ENCODE measurements at regions not wholly inside any gene's neighbourhood (a gene's known extent, or its start where the extent isn't known, plus 50 kb on each side); places are given as distances from the start of the nearest gene placed in this dataset.
"Not testable (repeated sequence)": the region's sequence is repeated elsewhere in the genome, so short reads cannot be mapped to it uniquely, and the experiment has no call there.

DNA sequence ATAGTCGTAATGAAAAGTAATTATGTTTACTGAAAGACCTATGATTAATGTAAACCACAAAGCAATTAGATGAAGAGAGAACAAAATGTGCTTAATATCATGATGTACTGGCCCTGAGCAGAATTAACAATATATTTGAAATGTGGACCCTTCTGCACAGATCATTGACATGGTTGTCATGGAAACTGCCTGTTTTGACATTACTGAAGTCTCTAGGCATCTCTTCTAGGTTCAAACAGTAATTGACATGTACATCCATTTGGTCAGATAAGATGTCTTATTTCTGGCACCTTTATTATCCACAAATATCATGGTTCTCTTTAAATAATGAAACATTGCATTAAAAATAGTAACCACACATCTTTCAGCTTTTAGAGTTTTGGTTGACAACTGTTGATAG is 251.7 kb upstream of the GNPDA2 start:
- no peak for DNase-seq (ENCODE audit: low read depth, low spot score)

GRCh38 chr4:44965435-44966095 is 239.2 kb upstream of the GNPDA2 start:
- no peak for DNase-seq (ENCODE audit: low read depth, low spot score)

GRCh38 chr4:44964086-44964485 is 237.7 kb upstream of the GNPDA2 start:
- not testable (repeated sequence) for DNase-seq (ENCODE audit: low read depth, low spot score)

DNA sequence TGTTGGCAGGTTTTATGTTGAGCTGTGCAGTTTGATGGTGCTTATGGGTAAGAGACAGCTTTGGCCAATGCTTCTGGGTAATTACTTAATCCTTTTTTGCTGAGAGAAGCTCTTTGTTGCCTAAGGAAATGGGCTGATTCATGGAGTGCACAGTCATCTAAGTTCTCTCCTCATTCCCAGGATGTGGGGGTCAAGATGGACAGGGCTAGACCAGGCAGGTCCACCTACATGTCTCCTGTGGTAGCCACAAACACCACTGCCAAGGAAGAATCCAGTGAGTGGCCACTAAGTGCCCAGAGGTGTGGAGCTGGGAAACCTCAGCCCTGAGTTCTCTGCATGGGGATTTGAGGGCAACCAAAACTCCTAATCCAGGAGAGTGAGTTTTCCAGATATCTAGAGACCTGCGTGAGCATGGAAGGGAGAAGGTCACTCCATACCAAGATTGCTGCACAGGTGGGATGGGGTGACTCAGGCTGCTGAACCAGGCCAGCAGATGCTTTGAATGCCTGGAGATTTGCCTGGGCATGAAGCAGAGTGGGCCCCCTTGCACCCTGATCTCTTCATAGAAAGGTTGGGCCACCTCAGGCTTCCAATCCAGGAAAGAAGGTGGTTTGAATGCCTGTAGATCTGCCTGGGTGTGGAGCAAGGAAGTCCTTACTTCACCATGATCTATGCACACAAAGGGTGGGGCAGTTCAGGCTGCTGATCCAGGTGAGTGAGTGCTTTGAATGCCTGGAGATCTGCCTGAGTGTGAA is 234.8 kb upstream of the GNPDA2 start:
- no peak for DNase-seq (ENCODE audit: low read depth, low spot score)

DNA sequence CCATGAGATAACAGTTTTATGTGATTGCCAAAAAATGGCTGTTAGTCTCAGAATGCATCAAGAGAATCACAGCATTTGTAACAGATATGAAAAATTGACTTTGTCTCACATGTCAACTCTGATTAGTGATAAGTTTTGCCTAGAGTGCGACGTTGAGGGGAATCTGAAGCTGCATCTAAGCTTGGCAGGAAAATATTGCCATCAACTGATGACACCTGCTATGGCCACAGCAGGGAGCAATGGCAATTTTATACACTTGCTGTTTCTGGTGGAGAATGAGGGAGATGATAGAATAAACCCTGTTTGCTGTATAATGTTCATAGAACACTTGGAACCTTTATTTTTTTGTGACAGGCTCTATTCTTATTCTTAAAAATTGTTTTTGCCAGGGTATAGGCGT is 205.4 kb upstream of the GNPDA2 start:
- DNase-seq (ENCODE audit: low read depth, low spot score) = no peak

DNA sequence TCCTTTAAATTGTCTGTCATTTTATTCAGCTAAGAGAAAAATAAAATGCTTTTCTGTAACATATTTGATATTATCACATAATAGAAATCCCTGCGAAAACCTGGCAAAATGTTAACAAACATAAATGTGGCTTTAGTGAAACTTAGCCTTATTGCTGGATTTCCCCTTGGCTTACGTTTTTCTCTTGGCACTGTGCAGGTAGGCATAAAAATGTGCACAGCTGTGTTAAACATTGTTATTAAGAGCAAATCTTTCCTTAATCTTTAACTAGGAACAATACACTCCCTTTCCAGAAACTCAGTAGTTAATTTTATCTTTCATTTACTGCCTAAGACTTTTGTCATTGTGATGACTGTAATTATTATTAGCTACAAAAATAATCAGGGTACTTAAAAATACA is 202.4 kb upstream of the GNPDA2 start:
- DNase-seq (ENCODE audit: low read depth, low spot score) = no peak

- peak; percentile 47 for DNase-seq (ENCODE audit: low read depth, low spot score)
Measured at GRCh38 chr4:44927399-44928380, 201.3 kb upstream of the GNPDA2 start.

- peak; percentile 13 for DNase-seq (ENCODE audit: low read depth, low spot score)
Measured at GRCh38 chr4:44916411-44916810, 190.1 kb upstream of the GNPDA2 start.

- DNase-seq (ENCODE audit: low read depth, low spot score) = no peak
Measured at GRCh38 chr4:44914748-44915147, 188.4 kb upstream of the GNPDA2 start.

DNA sequence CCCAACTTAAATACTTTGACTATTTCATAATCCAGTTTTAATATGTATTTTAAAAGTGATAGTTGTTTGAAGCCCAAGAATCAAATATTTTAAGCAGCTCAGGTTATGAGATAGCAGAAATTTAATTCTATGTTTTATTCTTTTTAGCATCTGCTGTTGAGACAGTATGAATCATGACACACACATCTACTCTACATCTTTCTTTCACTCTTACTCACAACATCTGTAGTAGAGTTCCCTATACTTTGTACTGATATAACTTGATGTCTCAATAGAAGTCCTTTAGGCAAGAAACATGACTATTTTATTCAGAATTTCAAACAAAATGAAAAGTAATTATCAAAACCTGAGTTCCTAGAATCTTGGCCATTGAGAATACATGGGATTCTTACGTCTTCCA is 187.9 kb upstream of the GNPDA2 start:
- DNase-seq (ENCODE audit: low read depth, low spot score) = no peak

DNA sequence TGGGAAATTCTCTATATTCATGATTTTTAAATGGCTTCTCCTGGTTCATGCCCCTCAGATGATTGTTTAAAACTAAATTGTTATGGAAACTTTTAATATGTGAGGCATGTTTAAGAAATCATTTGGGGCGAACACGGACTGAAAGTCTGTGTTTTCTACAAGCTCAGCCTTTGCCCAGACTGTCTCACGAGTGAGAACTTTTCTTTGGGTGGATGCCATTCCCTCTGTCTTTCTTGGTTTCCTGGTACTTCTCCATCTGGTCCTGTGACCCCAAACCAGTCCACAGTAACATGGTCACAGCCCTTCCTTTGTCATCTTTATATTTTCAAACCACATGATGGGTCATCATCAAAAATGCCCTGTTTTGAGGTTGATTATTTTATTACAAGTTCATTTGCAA is 186.6 kb upstream of the GNPDA2 start:
- no peak for DNase-seq (ENCODE audit: low read depth, low spot score)

DNA sequence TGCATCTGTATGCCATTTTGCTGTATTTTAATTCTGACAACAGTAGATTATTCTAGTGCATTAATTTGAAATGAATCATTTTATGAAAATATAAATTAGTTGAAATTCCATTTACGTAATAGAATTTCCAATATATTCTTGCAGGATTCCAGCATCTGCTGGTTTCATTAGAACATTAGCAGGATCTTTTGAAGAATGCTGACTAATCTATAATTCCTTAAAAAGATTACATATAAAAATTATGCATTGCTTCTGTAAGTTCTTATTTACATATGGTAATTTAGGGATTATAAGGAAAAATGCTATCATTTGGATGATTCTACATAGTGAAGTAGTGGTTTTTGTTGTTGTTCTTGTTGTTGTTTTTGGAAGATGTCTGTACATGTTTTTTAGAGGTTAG is 182.2 kb upstream of the GNPDA2 start:
- DNase-seq (ENCODE audit: low read depth, low spot score) = no peak

GRCh38 chr4:44872246-44872645 is 145.9 kb upstream of the GNPDA2 start:
- DNase-seq (ENCODE audit: low read depth, low spot score) = no peak

DNA sequence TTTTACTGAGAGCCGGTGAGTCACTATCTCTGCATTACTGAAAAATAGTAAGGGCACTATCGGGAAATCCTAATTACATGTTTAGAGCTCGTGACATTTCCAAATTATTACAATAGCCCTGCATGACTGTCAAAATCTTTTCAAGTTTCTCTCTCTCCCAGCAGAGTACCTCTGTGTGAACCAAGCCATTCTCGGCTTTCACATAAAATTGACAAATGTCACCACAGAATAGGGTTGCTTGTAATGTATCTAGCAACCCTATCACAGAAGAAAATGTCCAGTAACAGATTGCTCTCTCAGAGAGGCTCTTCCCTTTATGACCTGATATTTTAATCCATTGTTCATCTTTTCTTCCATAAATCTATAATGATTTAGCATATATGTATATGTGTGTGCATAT is 144.8 kb upstream of the GNPDA2 start:
- DNase-seq (ENCODE audit: low read depth, low spot score) = no peak

DNA sequence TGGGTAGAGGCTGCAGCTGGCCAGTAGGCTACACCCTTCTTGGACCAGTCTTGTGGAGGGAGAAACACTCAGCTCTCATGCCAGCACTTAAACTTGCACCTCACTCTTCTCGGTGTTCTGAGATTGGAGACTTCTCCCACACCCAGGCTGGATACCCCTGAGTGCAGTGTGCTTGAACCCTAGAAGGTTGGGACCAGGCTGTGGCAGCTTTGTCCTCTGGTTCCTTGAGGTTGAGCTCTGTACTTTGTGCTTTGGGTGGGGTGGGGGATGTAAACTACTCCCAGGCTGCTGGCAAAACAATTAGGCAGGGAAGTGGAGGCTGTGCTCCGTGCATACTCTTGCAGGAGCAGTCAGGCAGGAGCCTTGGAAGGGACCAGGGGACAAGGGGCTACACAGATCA is 143.6 kb upstream of the GNPDA2 start:
- no peak for DNase-seq (ENCODE audit: low read depth, low spot score)

- no peak for DNase-seq (ENCODE audit: low read depth, low spot score)
Measured at GRCh38 chr4:44869222-44869882, 143.0 kb upstream of the GNPDA2 start.

DNA sequence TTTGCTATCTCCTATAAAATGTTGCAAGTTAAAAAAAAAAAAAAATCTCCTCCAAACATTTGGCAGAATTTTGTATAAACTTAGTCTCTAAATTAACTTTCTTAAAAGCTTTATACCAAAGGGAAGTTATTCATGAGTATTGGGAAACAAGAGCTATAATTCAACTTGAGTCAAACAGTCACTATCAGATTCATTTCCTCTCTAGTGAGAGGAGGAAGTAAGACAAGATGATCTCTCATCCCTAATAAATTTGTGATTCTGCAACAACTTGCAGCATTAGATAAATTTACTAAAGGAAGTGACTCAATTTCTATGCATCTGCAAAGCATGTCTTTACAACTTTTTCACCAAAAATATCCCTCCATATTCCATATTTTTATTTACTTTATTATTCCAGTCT is 135.4 kb upstream of the GNPDA2 start:
- no peak for DNase-seq (ENCODE audit: low read depth, low spot score)

- DNase-seq (ENCODE audit: low read depth, low spot score) = no peak
Measured at GRCh38 chr4:44859477-44859876, 133.1 kb upstream of the GNPDA2 start.

DNA sequence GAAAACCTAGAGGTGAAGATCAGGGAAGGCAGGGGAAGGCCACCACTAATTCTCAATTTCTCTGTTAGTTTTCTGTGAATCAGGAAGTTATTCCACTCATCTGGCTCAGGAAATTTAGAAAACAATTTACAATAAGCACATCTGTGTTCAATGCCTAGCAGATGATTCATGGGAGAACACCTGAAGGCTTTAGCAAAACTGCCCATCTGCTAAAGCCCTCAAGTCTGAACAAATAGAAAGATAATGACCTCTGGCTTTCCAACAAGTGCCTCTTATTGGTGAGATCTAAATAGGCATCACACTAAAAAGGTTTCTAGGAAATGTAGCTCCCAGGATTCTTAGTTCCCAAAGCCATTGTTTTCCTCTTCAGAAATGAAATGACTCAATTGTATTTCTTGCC is 122.1 kb upstream of the GNPDA2 start:
- no peak for DNase-seq (ENCODE audit: low read depth, low spot score)

DNA sequence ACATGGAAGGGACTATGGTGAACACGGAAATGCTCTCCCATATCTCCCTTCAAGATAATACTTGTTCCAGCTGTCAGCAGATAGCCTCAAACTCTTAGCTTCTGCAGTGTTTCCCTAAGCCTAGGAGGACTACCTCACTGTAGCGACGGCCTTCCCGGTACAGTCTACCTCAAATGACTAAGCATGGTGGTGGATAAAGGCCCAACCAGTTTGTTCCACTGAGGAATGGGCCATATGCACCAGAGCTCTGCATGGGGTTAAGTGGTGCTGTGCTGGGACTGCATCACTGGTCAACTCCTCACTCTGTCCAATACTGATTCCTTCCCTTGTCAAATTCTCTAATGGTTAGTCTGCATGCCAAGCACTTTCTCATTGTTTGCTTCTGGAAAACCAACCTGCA is 119.6 kb upstream of the GNPDA2 start:
- DNase-seq (ENCODE audit: low read depth, low spot score) = no peak

- DNase-seq (ENCODE audit: low read depth, low spot score) = no peak
Measured at GRCh38 chr4:44845309-44845708, 119.0 kb upstream of the GNPDA2 start.

DNA sequence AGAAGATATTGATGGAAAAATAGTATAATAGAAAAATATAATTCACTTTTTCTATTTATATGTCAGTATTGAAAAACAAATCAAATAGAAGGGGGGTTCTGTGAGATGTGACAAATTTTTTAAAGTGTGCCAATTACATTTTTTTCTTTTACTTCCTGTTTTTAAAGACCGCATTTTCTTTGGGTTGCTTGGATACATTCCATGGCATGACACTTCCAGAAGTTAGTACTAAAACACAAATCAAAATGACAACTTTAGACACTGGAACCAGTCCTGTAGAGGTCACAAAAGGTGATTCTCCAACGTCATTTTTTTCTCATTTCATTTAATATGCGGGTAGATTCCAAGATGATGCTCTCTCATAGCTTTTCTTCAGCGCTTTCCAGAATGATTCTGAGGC is 116.2 kb upstream of the GNPDA2 start:
- DNase-seq (ENCODE audit: low read depth, low spot score) = no peak

Measured in astrocyte of the hippocampus (primary cell).